Liver (tissue), 8 donors: ENCODE measurements at regions not wholly inside any gene's neighbourhood (a gene's known extent, or its start where the extent isn't known, plus 50 kb on each side); places are given as distances from the start of the nearest gene placed in this dataset.

Experiments used
- DNase-seq: peaks from one replicate; pipeline ENCODE4 v3.0.0-alpha.2; 2017; ENCODE audit warnings: low spot score
- H3K27ac ChIP-seq, 2 donors: one replicate each; pipeline ENCODE4 v1.7.0; 2013; ENCODE audit warnings: inconsistent platforms in 2 of 2, low read length in 2 of 2, control low read depth in 1 of 2, low read depth in 1 of 2, mild to moderate bottlenecking in 1 of 2
- H3K27me3 ChIP-seq, 4 donors: one replicate each; pipeline versions ENCODE4 v1.6.1 to v1.7.0; 2013; ENCODE audit warnings: low read length in 3 of 4, inconsistent platforms in 1 of 4, mild to moderate bottlenecking in 1 of 4, moderate library complexity in 1 of 4; ENCODE audit not compliant: control insufficient read depth in 4 of 4, insufficient read depth in 4 of 4
- H3K36me3 ChIP-seq, 4 donors: one replicate each; pipeline versions ENCODE4 v1.6.1 to v1.7.0; 2013; ENCODE audit warnings: low read length in 3 of 4, mild to moderate bottlenecking in 3 of 4, low read depth in 1 of 4, moderate library complexity in 1 of 4; ENCODE audit not compliant: control insufficient read depth in 4 of 4, insufficient read depth in 3 of 4
- H3K4me1 ChIP-seq, 4 donors: one replicate each; pipeline versions ENCODE4 v1.6.1 to v1.7.0; 2013; ENCODE audit warnings: low read length in 3 of 4, mild to moderate bottlenecking in 3 of 4, moderate library complexity in 1 of 4; ENCODE audit not compliant: control insufficient read depth in 4 of 4, insufficient read depth in 4 of 4
- H3K4me3 ChIP-seq, 3 donors: one replicate each; pipeline versions ENCODE4 v1.6.1 to v1.7.0; 2013; ENCODE audit warnings: low read length in 3 of 3, control low read depth in 1 of 3, low read depth in 1 of 3, mild to moderate bottlenecking in 1 of 3
- H3K9ac ChIP-seq, 2 donors: one replicate each; pipeline ENCODE4 v1.7.0; 2013; ENCODE audit warnings: low read length in 2 of 2, mild to moderate bottlenecking in 2 of 2, moderate library complexity in 2 of 2, control low read depth in 1 of 2, low read depth in 1 of 2
- H3K9me3 ChIP-seq, 4 donors: one replicate each; pipeline versions ENCODE4 v1.6.1 to v1.7.0; 2013; ENCODE audit warnings: low read length in 3 of 4; ENCODE audit not compliant: control insufficient read depth in 4 of 4
- EGR1 ChIP-seq, 2 donors: IDR thresholded peaks; 2 replicates each; pipeline ENCODE4 v1.6.1; 2016 to 2018; ENCODE audit warnings: antibody characterized with exemption in 2 of 2, low read depth in 2 of 2
- FOXA1 ChIP-seq: IDR thresholded peaks from 2 replicates; pipeline ENCODE4 v1.6.1; 2016; ENCODE audit warnings: antibody characterized with exemption
- FOXA2 ChIP-seq: IDR thresholded peaks from 2 replicates; pipeline ENCODE4 v1.6.1; 2016; ENCODE audit warnings: antibody characterized with exemption
- GABPA ChIP-seq, 2 donors: IDR thresholded peaks in 1 of 2; conservative IDR thresholded peaks in 1 of 2; 2 replicates each; pipeline ENCODE4 v1.6.1; 2016; ENCODE audit warnings: antibody characterized with exemption in 2 of 2, mild to moderate bottlenecking in 1 of 2, moderate library complexity in 1 of 2
- HNF4A ChIP-seq, 2 donors: conservative IDR thresholded peaks; 2 replicates each; pipeline ENCODE4 v1.6.1; 2016; ENCODE audit warnings: antibody characterized with exemption in 2 of 2, mild to moderate bottlenecking in 2 of 2
- HNF4G ChIP-seq: IDR thresholded peaks from 2 replicates; pipeline ENCODE4 v1.6.1; 2016; ENCODE audit warnings: antibody characterized with exemption
- JUND ChIP-seq, 2 donors: IDR thresholded peaks; 2 replicates each; pipeline ENCODE4 v1.6.1; 2016; ENCODE audit warnings: antibody characterized with exemption in 2 of 2
- NR2F2 ChIP-seq: IDR thresholded peaks from 2 replicates; pipeline ENCODE4 v1.6.1; 2016; ENCODE audit warnings: antibody characterized with exemption
- RAD21 ChIP-seq, 2 donors: IDR thresholded peaks; 2 replicates each; pipeline ENCODE4 v1.6.1; 2016; ENCODE audit warnings: antibody characterized with exemption in 2 of 2, mild to moderate bottlenecking in 2 of 2
- RXRA ChIP-seq, 2 donors: IDR thresholded peaks; 2 replicates each; pipeline ENCODE4 v1.6.1; 2017 to 2018; ENCODE audit warnings: antibody characterized with exemption in 2 of 2, mild to moderate bottlenecking in 1 of 2
- SP1 ChIP-seq: IDR thresholded peaks from 2 replicates; pipeline ENCODE4 v1.6.1; 2018; ENCODE audit warnings: antibody characterized with exemption, mild to moderate bottlenecking
- TAF1 ChIP-seq: conservative IDR thresholded peaks from 2 replicates; pipeline ENCODE4 v1.6.1; 2016; ENCODE audit warnings: antibody characterized with exemption, mild to moderate bottlenecking
- YY1 ChIP-seq: IDR thresholded peaks from 2 replicates; pipeline ENCODE4 v1.6.1; 2016; ENCODE audit warnings: antibody characterized with exemption, mild to moderate bottlenecking
- WGBS: extraction: QIAGEN DNeasy Blood & Tissue Kit; methylation state at CpG from one replicate; pipeline ENCODE4 v1.1.7; 2013; 5-methylcytosine and 5-hydroxymethylcytosine counted together
- TF ChIP-seq, protein P1 (sequence below): IDR thresholded peaks from 2 replicates; pipeline ENCODE4 v1.6.1; 2016; ENCODE audit warnings: antibody characterized with exemption, mild to moderate bottlenecking
- TF ChIP-seq, protein P2 (sequence below): IDR thresholded peaks from 2 replicates; pipeline ENCODE4 v1.6.1; 2016; ENCODE audit warnings: antibody characterized with exemption
- TF ChIP-seq, protein P3 (sequence below): IDR thresholded peaks from 2 replicates; pipeline ENCODE4 v1.6.1; 2016; ENCODE audit warnings: antibody characterized with exemption
- TF ChIP-seq, protein P4 (sequence below): fragments of 150-350 bp; IDR thresholded peaks from 2 replicates; pipeline ENCODE4 v1.5.1; 2017; ENCODE audit warnings: improper control_type of control experiment, low read depth, low read length; ENCODE audit not compliant: missing input control
- TF ChIP-seq, protein P5 (sequence below): IDR thresholded peaks from 2 replicates; pipeline ENCODE4 v1.6.1; 2016; ENCODE audit warnings: antibody characterized with exemption
- donor health status: healthy.
- donor health status: healthy.
- donor health status: healthy.
- donor health status: healthy.
- donor health status: healthy.

DNA sequence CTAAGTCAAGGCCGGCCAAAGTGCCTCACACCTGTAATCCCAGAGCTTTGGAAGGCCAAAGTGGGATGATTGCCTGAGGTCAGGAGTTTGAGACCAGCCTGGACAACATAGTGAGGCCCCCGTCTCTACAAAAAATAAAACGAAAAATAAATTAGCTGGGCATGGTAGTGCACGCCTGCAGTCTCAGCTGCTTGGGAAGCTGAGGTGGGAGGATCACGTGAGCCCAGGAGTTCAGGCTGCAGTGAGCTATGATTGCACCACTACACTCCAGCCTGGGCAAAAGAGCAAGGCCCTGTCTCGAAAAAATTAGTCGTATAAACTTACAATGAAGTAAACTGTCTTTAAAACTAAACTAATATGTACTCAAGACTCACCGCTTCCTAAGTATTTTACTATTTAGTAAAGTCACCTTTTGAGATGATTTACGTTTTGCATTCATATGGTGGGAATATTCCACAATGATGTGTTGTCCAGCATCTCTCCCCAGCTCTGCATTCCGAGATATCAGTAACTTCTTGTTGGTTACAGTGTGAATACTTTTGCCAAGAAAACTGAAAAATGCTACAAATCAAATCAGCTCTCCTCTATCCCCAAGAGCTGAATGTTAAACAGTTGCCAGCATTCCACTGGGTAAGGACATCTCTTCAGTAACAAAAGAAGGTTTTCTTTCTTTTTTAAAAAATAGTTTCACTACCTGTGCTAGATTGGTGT is 84.9 kb upstream of the C21orf91 start:
- WGBS, result 83% methylated on average over 10 of the region's 10 CpGs
- H3K4me3 ChIP-seq, result no peak overlapping the region

DNA sequence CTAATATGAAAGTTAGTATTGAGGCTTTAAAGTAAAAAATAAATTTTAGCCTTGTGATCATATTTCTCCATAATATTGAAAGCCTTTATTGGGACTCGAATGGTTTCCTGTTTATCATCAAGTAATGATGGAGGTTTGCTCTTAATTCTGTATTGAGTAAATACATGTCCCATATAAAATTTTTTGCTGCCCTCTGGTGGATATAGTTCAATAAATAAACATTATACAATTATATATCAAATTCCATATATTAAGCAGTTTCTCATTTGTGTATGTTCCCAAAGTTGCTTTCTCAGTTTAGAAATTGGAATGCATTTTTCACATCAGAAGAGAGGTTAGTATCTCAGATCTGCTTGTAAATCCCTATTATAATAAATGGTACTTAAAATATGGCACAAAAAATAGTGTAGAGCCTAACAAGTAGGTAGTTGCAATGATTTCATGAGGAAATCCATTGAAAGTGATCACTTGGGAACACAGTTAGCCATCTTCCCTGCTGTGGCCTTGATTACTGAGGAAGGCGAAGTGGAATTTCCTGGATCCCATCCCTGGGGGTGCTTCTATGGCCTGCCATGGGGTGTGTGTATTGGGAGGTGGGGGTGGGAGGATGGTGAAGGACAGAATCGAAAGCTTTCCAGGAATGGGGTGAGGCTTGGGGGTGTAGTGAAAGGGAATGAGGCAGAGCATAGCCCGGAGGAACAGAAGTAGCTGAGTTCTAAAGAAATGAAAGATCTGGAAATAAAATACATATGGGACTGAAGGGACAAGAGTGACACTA is 84.1 kb upstream of the C21orf91 start:
- Histone ChIP-seq H3K4me3 (no peak overlapping the region), H3K27me3 (no peaks in the 10 kb centered on the region), H3K36me3 (no peaks in the 10 kb centered on the region), H3K4me1 (no peaks in the 10 kb centered on the region), H3K9me3 (no peaks in the 10 kb centered on the region), H3K9ac (no peak overlapping the region), H3K27ac (no peak overlapping the region)
- 65% methylated on average over 4 of the region's 4 CpGs for WGBS
- TF ChIP-seq RAD21 (IDR thresholded peaks at IDR 0.05) (peak; percentile 62 to 69), HNF4G (no peak)
- DNase-seq, result no peak

More for the DNA sequence above, 84.9 kb upstream of the C21orf91 start:
- Histone ChIP-seq H3K27ac (no peak overlapping the region), H3K9ac (no peak overlapping the region), H3K4me1 (no peaks in the 10 kb centered on the region), H3K36me3 (no peaks in the 10 kb centered on the region), H3K27me3 (no peaks in the 10 kb centered on the region), H3K9me3 (no peaks in the 10 kb centered on the region)
- TF ChIP-seq RXRA (IDR thresholded peaks at IDR 0.05), result no peak
- TF ChIP-seq, protein P1, sequence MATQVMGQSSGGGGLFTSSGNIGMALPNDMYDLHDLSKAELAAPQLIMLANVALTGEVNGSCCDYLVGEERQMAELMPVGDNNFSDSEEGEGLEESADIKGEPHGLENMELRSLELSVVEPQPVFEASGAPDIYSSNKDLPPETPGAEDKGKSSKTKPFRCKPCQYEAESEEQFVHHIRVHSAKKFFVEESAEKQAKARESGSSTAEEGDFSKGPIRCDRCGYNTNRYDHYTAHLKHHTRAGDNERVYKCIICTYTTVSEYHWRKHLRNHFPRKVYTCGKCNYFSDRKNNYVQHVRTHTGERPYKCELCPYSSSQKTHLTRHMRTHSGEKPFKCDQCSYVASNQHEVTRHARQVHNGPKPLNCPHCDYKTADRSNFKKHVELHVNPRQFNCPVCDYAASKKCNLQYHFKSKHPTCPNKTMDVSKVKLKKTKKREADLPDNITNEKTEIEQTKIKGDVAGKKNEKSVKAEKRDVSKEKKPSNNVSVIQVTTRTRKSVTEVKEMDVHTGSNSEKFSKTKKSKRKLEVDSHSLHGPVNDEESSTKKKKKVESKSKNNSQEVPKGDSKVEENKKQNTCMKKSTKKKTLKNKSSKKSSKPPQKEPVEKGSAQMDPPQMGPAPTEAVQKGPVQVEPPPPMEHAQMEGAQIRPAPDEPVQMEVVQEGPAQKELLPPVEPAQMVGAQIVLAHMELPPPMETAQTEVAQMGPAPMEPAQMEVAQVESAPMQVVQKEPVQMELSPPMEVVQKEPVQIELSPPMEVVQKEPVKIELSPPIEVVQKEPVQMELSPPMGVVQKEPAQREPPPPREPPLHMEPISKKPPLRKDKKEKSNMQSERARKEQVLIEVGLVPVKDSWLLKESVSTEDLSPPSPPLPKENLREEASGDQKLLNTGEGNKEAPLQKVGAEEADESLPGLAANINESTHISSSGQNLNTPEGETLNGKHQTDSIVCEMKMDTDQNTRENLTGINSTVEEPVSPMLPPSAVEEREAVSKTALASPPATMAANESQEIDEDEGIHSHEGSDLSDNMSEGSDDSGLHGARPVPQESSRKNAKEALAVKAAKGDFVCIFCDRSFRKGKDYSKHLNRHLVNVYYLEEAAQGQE, result no peak
- no peak for TF ChIP-seq GABPA (IDR thresholded peaks at IDR 0.05 in 1 of 2, conservative IDR thresholded peaks at IDR 0.05 in 1 of 2)
- TF ChIP-seq, protein P2, sequence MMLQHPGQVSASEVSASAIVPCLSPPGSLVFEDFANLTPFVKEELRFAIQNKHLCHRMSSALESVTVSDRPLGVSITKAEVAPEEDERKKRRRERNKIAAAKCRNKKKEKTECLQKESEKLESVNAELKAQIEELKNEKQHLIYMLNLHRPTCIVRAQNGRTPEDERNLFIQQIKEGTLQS, result no peak
- no peak for TF ChIP-seq FOXA2
- no peak for TF ChIP-seq TAF1
- no peak for DNase-seq

DNA sequence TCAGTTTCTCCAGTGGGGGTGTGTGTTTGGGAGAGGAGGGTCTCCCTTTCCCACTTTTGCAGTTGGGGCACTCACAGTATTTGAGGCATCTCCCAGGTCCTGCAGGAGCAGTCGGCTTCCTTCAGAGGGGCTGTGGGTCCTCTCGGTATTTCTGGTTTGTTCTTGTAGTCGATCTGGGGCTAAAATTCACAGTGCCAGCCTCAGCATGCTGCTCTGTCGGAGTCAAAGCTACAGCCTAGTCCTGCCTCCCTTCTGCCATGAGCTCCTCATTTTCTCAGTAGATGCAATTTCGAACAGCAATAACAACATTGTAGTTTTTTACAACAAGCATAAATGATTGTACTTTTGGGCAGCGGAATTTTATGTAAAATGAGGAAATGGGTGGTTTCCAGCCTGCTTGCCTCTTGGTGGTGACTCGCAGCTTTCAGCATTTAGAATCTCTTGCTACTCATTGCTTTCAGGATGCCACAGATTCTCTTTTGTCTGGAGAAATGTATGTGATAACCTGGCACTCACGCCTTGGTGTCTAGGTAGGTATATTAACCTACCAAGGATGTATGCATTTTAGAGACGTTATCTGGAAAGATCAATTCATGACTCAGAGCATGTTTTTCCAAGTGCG is 82.4 kb upstream of the C21orf91 start:
- H3K27me3 ChIP-seq, result no peaks in the 10 kb centered on the region
- no peak overlapping the region for H3K4me3 ChIP-seq
- WGBS, result 80% methylated on average over 10 of the region's 10 CpGs
- no peaks in the 10 kb centered on the region for H3K36me3 ChIP-seq
- H3K9me3 ChIP-seq, result no peaks in the 10 kb centered on the region
- H3K4me1 ChIP-seq, result no peaks in the 10 kb centered on the region
- no peak overlapping the region for H3K27ac ChIP-seq
- DNase-seq, result no peak
- H3K9ac ChIP-seq, result no peak overlapping the region
- TF ChIP-seq, protein P3, sequence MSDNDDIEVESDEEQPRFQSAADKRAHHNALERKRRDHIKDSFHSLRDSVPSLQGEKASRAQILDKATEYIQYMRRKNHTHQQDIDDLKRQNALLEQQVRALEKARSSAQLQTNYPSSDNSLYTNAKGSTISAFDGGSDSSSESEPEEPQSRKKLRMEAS, result no peak
- TF ChIP-seq EGR1 (IDR thresholded peaks at IDR 0.05; ENCODE audit: low read depth in 2 of 2), result no peak
- no peak for TF ChIP-seq FOXA1
- no peak for TF ChIP-seq YY1
- no peak for TF ChIP-seq NR2F2
- no peak for TF ChIP-seq SP1
- no peak for TF ChIP-seq RXRA (IDR thresholded peaks at IDR 0.05)
- no peak for TF ChIP-seq HNF4G
- no peak for TF ChIP-seq JUND (IDR thresholded peaks at IDR 0.05)
- no peak for TF ChIP-seq HNF4A (conservative IDR thresholded peaks at IDR 0.05)
- TF ChIP-seq GABPA (IDR thresholded peaks at IDR 0.05 in 1 of 2, conservative IDR thresholded peaks at IDR 0.05 in 1 of 2), result no peak
- TF ChIP-seq, protein P4, sequence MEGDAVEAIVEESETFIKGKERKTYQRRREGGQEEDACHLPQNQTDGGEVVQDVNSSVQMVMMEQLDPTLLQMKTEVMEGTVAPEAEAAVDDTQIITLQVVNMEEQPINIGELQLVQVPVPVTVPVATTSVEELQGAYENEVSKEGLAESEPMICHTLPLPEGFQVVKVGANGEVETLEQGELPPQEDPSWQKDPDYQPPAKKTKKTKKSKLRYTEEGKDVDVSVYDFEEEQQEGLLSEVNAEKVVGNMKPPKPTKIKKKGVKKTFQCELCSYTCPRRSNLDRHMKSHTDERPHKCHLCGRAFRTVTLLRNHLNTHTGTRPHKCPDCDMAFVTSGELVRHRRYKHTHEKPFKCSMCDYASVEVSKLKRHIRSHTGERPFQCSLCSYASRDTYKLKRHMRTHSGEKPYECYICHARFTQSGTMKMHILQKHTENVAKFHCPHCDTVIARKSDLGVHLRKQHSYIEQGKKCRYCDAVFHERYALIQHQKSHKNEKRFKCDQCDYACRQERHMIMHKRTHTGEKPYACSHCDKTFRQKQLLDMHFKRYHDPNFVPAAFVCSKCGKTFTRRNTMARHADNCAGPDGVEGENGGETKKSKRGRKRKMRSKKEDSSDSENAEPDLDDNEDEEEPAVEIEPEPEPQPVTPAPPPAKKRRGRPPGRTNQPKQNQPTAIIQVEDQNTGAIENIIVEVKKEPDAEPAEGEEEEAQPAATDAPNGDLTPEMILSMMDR, result no peak
- TF ChIP-seq, protein P2, result no peak
- TF ChIP-seq, protein P5, sequence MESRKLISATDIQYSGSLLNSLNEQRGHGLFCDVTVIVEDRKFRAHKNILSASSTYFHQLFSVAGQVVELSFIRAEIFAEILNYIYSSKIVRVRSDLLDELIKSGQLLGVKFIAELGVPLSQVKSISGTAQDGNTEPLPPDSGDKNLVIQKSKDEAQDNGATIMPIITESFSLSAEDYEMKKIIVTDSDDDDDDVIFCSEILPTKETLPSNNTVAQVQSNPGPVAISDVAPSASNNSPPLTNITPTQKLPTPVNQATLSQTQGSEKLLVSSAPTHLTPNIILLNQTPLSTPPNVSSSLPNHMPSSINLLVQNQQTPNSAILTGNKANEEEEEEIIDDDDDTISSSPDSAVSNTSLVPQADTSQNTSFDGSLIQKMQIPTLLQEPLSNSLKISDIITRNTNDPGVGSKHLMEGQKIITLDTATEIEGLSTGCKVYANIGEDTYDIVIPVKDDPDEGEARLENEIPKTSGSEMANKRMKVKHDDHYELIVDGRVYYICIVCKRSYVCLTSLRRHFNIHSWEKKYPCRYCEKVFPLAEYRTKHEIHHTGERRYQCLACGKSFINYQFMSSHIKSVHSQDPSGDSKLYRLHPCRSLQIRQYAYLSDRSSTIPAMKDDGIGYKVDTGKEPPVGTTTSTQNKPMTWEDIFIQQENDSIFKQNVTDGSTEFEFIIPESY, result no peak
